Mucosa of descending colon (tissue), 3 donors: ENCODE measurements at regions not wholly inside any gene's neighbourhood (a gene's known extent, or its start where the extent isn't known, plus 50 kb on each side); places are given as distances from the start of the nearest gene placed in this dataset.

ENCODE experiments used
- ATAC-seq: fragments of 200-7000 bp; cut with Tn5 transposase; one replicate; pipeline ENCODE4 v1.9.1; 2020; ENCODE audit warnings: mild to moderate bottlenecking, moderate library complexity
- DNase-seq, 3 donors: peaks; one replicate each; pipeline ENCODE4 v3.0.0-alpha.2; 2020
- H3K36me3 ChIP-seq: fragments of 200-600 bp; one replicate; pipeline ENCODE4 v1.8.0; 2021; ENCODE audit warnings: low read depth, mild to moderate bottlenecking
- H3K4me1 ChIP-seq: fragments of 200-600 bp; one replicate; pipeline ENCODE4 v1.8.0; 2021; ENCODE audit warnings: low read depth, mild to moderate bottlenecking
- H3K4me3 ChIP-seq: fragments of 200-600 bp; one replicate; pipeline ENCODE4 v1.8.0; 2021; ENCODE audit warnings: mild to moderate bottlenecking
- H3K9me3 ChIP-seq: fragments of 200-600 bp; one replicate; pipeline ENCODE4 v1.8.0; 2021; ENCODE audit warnings: mild to moderate bottlenecking
- CTCF ChIP-seq: fragments of 200-600 bp; IDR thresholded peaks from one replicate; pipeline ENCODE4 v1.8.0; 2022; ENCODE audit warnings: antibody characterized with exemption, mild to moderate bottlenecking
- intact Hi-C, 2 donors: fragments of 100-400 bp; cut with DNase I in 1 of 2; cut with micrococcal nuclease in 1 of 2; formaldehyde crosslinking; loops; one replicate each; pipeline versions ENCODE4 v1.11.0 to v1.11.1; 2022; cut with DNase I, micrococcal nuclease
- donor health status: DM: no; HTN: no; CAD: no; lungs with moderate emphysema.
- donor health status: DM: no; HTN: no; CAD: no.
- donor health status: DM: no; HTN: yes; CAD: no.

GRCh38 chr17:56083475-56083874 is 69.8 kb upstream of the ANKFN1 start:
- no peaks in the 10 kb centered on the region for H3K9me3 ChIP-seq
- H3K4me1 ChIP-seq: no peaks in the 10 kb centered on the region
- intact Hi-C loops: no loop called here
- no peak for TF ChIP-seq CTCF
- no peak overlapping the region for H3K4me3 ChIP-seq
- DNase-seq: no peak
- ATAC-seq: no peak
- no peaks in the 10 kb centered on the region for H3K36me3 ChIP-seq

GRCh38 chr17:56085576-56086267 is 67.6 kb upstream of the ANKFN1 start:
- no peaks in the 10 kb centered on the region for H3K9me3 ChIP-seq
- DNase-seq: no peak
- H3K36me3 ChIP-seq: no peaks in the 10 kb centered on the region
- TF ChIP-seq CTCF: no peak
- no peak for ATAC-seq
- no peaks in the 10 kb centered on the region for H3K4me1 ChIP-seq
- H3K4me3 ChIP-seq: no peak overlapping the region
- intact Hi-C loops: no loop called here

DNA sequence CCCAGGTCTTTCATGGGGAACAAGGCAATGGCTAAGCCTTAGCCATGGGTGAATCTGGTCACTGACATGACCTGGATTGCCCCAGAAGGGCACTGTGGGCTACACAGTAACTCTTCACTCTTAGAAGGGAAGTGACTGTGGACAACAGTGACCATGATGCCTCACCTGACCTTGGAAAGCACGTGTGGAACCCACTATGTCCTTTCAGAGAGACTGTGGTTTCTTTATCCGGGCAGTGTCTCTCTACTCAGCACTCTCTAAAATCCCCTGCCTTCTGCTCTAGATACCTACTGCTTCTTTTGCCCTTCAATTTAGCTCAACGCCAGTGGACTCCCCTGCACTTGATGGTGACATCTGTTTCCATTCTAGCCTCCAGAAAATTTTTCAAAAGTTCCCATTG is 66.1 kb upstream of the ANKFN1 start:
- DNase-seq: no peak
- H3K36me3 ChIP-seq: no peaks in the 10 kb centered on the region
- TF ChIP-seq CTCF: no peak
- intact Hi-C loops: no loop called here
- H3K9me3 ChIP-seq: no peaks in the 10 kb centered on the region
- no peak for ATAC-seq
- no peaks in the 10 kb centered on the region for H3K4me1 ChIP-seq
- H3K4me3 ChIP-seq: no peak overlapping the region

- DNase-seq (no peak), ATAC-seq (no peak)
- Histone ChIP-seq H3K9me3 (no peaks in the 10 kb centered on the region), H3K36me3 (no peaks in the 10 kb centered on the region), H3K4me1 (no peaks in the 10 kb centered on the region), H3K4me3 (no peak overlapping the region)
- intact Hi-C loops: no loop called here
- TF ChIP-seq CTCF: no peak
These were observed 57.1 kb upstream of the ANKFN1 start for GRCh38 chr17:56096026-56096810.

GRCh38 chr17:56098746-56099145 is 54.5 kb upstream of the ANKFN1 start:
- intact Hi-C loops: no loop called here
- H3K9me3 ChIP-seq: no peaks in the 10 kb centered on the region
- no peaks in the 10 kb centered on the region for H3K4me1 ChIP-seq

More at GRCh38 chr17:56098746-56099145, 54.5 kb upstream of the ANKFN1 start:
- DNase-seq: no peak
- no peak for TF ChIP-seq CTCF
- Histone ChIP-seq H3K4me3 (no peak overlapping the region), H3K36me3 (no peaks in the 10 kb centered on the region)
- no peak for ATAC-seq
